ENCODE measurements at regions not wholly inside any gene's neighbourhood (a gene's known extent, or its start where the extent isn't known, plus 50 kb on each side); places are given as distances from the start of the nearest gene placed in this dataset.

GRCh38 chr2:129142465-129142864 lies 823.8 kb upstream of the HS6ST1 start:
- no peak for DNase-seq (ENCODE audit: low read depth)

- no peak for DNase-seq (ENCODE audit: low read depth)
Measured at GRCh38 chr2:129144082-129144791, 825.6 kb upstream of the HS6ST1 start.

- DNase-seq (ENCODE audit: low read depth) = no peak
Measured at GRCh38 chr2:129152514-129152913, 827.0 kb upstream of the RAB6C start.

- no peak for DNase-seq (ENCODE audit: low read depth)
Measured at GRCh38 chr2:129160879-129161278, 818.6 kb upstream of the RAB6C start.

GRCh38 chr2:129164220-129164949 lies 815.1 kb upstream of the RAB6C start:
- DNase-seq (ENCODE audit: low read depth) = no peak

GRCh38 chr2:129165006-129165405 lies 814.5 kb upstream of the RAB6C start:
- no peak for DNase-seq (ENCODE audit: low read depth)

GRCh38 chr2:129167456-129167855 lies 812.0 kb upstream of the RAB6C start:
- DNase-seq (ENCODE audit: low read depth) = no peak

GRCh38 chr2:129170570-129170969 lies 808.9 kb upstream of the RAB6C start:
- DNase-seq (ENCODE audit: low read depth) = no peak

- DNase-seq (ENCODE audit: low read depth) = no peak
Measured at GRCh38 chr2:129174143-129174542, 805.3 kb upstream of the RAB6C start.

GRCh38 chr2:129175051-129175450 lies 804.4 kb upstream of the RAB6C start:
- no peak for DNase-seq (ENCODE audit: low read depth)

GRCh38 chr2:129176375-129176774 lies 803.1 kb upstream of the RAB6C start:
- DNase-seq (ENCODE audit: low read depth) = no peak

GRCh38 chr2:129178356-129178755 lies 801.1 kb upstream of the RAB6C start:
- no peak for DNase-seq (ENCODE audit: low read depth)

- DNase-seq (ENCODE audit: low read depth) = no peak
Measured at GRCh38 chr2:129179199-129179598, 800.3 kb upstream of the RAB6C start.

GRCh38 chr2:129180124-129180716 lies 799.2 kb upstream of the RAB6C start:
- DNase-seq (ENCODE audit: low read depth) = no peak

GRCh38 chr2:129181433-129181832 lies 798.0 kb upstream of the RAB6C start:
- no peak for DNase-seq (ENCODE audit: low read depth)

- no peak for DNase-seq (ENCODE audit: low read depth)
Measured at GRCh38 chr2:129181963-129182362, 797.5 kb upstream of the RAB6C start.

GRCh38 chr2:129187343-129187742 lies 792.1 kb upstream of the RAB6C start:
- DNase-seq (ENCODE audit: low read depth) = no peak

- no peak for DNase-seq (ENCODE audit: low read depth)
Measured at GRCh38 chr2:129188451-129188850, 791.0 kb upstream of the RAB6C start.

- no peak for DNase-seq (ENCODE audit: low read depth)
Measured at GRCh38 chr2:129189617-129190319, 789.7 kb upstream of the RAB6C start.

GRCh38 chr2:129190494-129190893 lies 789.0 kb upstream of the RAB6C start:
- DNase-seq (ENCODE audit: low read depth) = no peak

- DNase-seq (ENCODE audit: low read depth) = no peak
Measured at GRCh38 chr2:129191530-129191929, 787.9 kb upstream of the RAB6C start.

- DNase-seq (ENCODE audit: low read depth) = no peak
Measured at GRCh38 chr2:129192117-129192516, 787.3 kb upstream of the RAB6C start.

GRCh38 chr2:129192841-129193253 lies 786.6 kb upstream of the RAB6C start:
- no peak for DNase-seq (ENCODE audit: low read depth)

Data from stimulated activated CD8-positive, alpha-beta memory T cell treated with anti-CD3 and anti-CD28 coated beads, Interleukin-4, amount 100 ng/mL, for 24 hours (primary cell).